ENCODE measurements at regions not wholly inside any gene's neighbourhood (a gene's known extent, or its start where the extent isn't known, plus 50 kb on each side); places are given as distances from the start of the nearest gene placed in this dataset.

DNA sequence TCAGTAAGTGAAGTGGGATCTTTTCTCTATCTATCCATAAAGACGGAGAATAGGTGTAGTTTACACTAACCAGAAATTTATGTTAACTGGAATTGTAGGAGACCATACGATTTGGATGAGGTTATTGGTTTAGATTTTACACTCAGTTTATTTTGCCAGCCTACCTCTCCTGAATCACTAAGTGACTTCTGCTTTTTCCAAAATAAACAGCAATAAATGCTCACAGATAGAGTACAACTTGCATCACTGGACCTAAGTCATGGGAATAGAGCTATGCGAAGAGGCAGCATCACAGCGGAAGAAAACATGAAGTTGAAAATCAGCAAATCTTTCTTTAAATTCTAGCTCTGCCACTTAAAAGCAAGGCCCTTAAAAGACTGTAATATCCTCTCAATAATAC lies 781.0 kb downstream of the LIG4 start:
- no peak overlapping the region for H3K4me2 ChIP-seq (ENCODE audit: insufficient read depth, insufficient read length, low read length)
- no peak overlapping the region for H3K56ac ChIP-seq (ENCODE audit: insufficient read length, low read depth, low read length)
- no peak overlapping the region for H3K14ac ChIP-seq (ENCODE audit: insufficient read depth, low read length)
- TF ChIP-seq, protein P1, sequence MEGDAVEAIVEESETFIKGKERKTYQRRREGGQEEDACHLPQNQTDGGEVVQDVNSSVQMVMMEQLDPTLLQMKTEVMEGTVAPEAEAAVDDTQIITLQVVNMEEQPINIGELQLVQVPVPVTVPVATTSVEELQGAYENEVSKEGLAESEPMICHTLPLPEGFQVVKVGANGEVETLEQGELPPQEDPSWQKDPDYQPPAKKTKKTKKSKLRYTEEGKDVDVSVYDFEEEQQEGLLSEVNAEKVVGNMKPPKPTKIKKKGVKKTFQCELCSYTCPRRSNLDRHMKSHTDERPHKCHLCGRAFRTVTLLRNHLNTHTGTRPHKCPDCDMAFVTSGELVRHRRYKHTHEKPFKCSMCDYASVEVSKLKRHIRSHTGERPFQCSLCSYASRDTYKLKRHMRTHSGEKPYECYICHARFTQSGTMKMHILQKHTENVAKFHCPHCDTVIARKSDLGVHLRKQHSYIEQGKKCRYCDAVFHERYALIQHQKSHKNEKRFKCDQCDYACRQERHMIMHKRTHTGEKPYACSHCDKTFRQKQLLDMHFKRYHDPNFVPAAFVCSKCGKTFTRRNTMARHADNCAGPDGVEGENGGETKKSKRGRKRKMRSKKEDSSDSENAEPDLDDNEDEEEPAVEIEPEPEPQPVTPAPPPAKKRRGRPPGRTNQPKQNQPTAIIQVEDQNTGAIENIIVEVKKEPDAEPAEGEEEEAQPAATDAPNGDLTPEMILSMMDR (conservative IDR thresholded peaks at IDR 0.05), result no peak
- H3K9me3 ChIP-seq (ENCODE audit: control insufficient read depth, low read depth, low read length), result no peaks in the 10 kb centered on the region
- H2AFZ ChIP-seq (ENCODE audit: low read length), result no peak overlapping the region
- H3K79me2 ChIP-seq (ENCODE audit: insufficient read depth, low read length), result no peaks in the 10 kb centered on the region
- no peak overlapping the region for H3T11ph ChIP-seq (ENCODE audit: low read length)
- no peak overlapping the region for H3K18ac ChIP-seq (ENCODE audit: insufficient read length, low read depth, low read length)
- H2BK15ac ChIP-seq (ENCODE audit: low read depth, low read length), result no peak overlapping the region
- no peak overlapping the region for H2BK12ac ChIP-seq (ENCODE audit: insufficient read length, low read depth, low read length)
- H3K79me1 ChIP-seq (ENCODE audit: insufficient read depth, low read depth, low read length, poor library complexity, severe bottlenecking), result no peaks in the 10 kb centered on the region
- no peak overlapping the region for H3K27ac Mint-ChIP-seq
- no peak overlapping the region for H4K91ac ChIP-seq (ENCODE audit: insufficient read length, low read depth, low read length)
- peaks cover 6 to 9% of the 10 kb centered on the region in 2 experiments for H3K4me1 Mint-ChIP-seq
- no peak overlapping the region for H3K27ac ChIP-seq (ENCODE audit: insufficient read length, low read depth, low read length)
- H3K36me3 Mint-ChIP-seq (ENCODE audit: insufficient read depth in 1 of 3, low read depth in 3 of 3), result peaks cover 0 to 3% (median 0%) of the 10 kb centered on the region in 3 experiments; a peak in 1 of 7 replicates
- H3K27me3 Mint-ChIP-seq (ENCODE audit: low read depth), result no peaks in the 10 kb centered on the region
- H3K4me1 ChIP-seq (ENCODE audit: insufficient read depth, low read length), result 0 out of 2 replicates have a peak, but pooled peaks cover 2% of the 10 kb centered on the region
- no peak for DNase-seq
- no peak overlapping the region for H3K9ac ChIP-seq (ENCODE audit: extremely low read depth, insufficient read length, low read length)
- WGBS (ENCODE audit: extremely low coverage, insufficient read length, low lambda C conversion rate), result no CpG with 5 or more reads among the region's 4 CpGs
- H4K5ac ChIP-seq (ENCODE audit: insufficient read length, low read depth, low read length), result no peak overlapping the region
- H2BK20ac ChIP-seq (ENCODE audit: low read depth, low read length, poor library complexity, severe bottlenecking), result no peak overlapping the region
- H2BK120ac ChIP-seq (ENCODE audit: low read depth, low read length, poor library complexity, severe bottlenecking), result no peak overlapping the region
- H3K23ac ChIP-seq (ENCODE audit: insufficient read length, low read depth, low read length), result no peak overlapping the region
- H3K27me3 ChIP-seq (ENCODE audit: insufficient read depth, low read length), result no peaks in the 10 kb centered on the region
- no peak overlapping the region for H2AK5ac ChIP-seq (ENCODE audit: insufficient read length, low read length)
- H3K4me3 Mint-ChIP-seq, result no peak overlapping the region
- H3K23me2 ChIP-seq (ENCODE audit: insufficient read length, low read depth, low read length, poor library complexity, severe bottlenecking), result no peaks in the 10 kb centered on the region
- peaks cover 0 to 2% of the 10 kb centered on the region in 2 experiments; a peak in 2 of 5 replicates for H3K9me3 Mint-ChIP-seq
- H4K20me1 ChIP-seq (ENCODE audit: control insufficient read depth, insufficient read depth, insufficient read length), result no peaks in the 10 kb centered on the region
- H4K8ac ChIP-seq (replicated peaks; ENCODE audit: insufficient read length, low read depth, low read length), result no peak overlapping the region
- no peak overlapping the region for H2BK5ac ChIP-seq (ENCODE audit: insufficient read length, low read length)
- no peak overlapping the region for H3K4ac ChIP-seq (ENCODE audit: low read depth, low read length)

Measured in H9 (cell line).